ENCODE measurements at regions not wholly inside any gene's neighbourhood (a gene's known extent, or its start where the extent isn't known, plus 50 kb on each side); places are given as distances from the start of the nearest gene placed in this dataset.
A peak's percentile ranks its signal among the peaks of the same experiment; 100 is the strongest.
"Not testable (repeated sequence)": the region's sequence is repeated elsewhere in the genome, so short reads cannot be mapped to it uniquely, and the experiment has no call there.

- peaks cover 13% of the 10 kb centered on the region for H3K4me1 ChIP-seq (ENCODE audit: control insufficient read depth, insufficient read depth, low read length)
- no CpG with 5 or more reads among the region's 5 CpGs for WGBS (ENCODE audit: insufficient coverage, low lambda C conversion rate)
- H3K27me3 ChIP-seq (ENCODE audit: control insufficient read depth, insufficient read depth, low read length), result peaks cover 29% of the 10 kb centered on the region
- no peaks in the 10 kb centered on the region for H3K36me3 ChIP-seq (ENCODE audit: control insufficient read depth, insufficient read depth, low read length)
- H3K4me3 ChIP-seq (ENCODE audit: low read length), result no peak overlapping the region
- DNase-seq, result no peak
- no peaks in the 10 kb centered on the region for H3K9me3 ChIP-seq (ENCODE audit: control insufficient read depth, low read depth, low read length)
- no peak overlapping the region for H3K27ac ChIP-seq (ENCODE audit: low read length)
Measured at GRCh38 chr1:212512816-212513559, 80.3 kb downstream of the NENF start.

GRCh38 chr1:212513586-212513985 lies 80.9 kb downstream of the NENF start:
- Histone ChIP-seq H3K4me3 (ENCODE audit: low read length) (no peak overlapping the region), H3K9me3 (ENCODE audit: control insufficient read depth, low read depth, low read length) (no peaks in the 10 kb centered on the region), H3K36me3 (ENCODE audit: control insufficient read depth, insufficient read depth, low read length) (no peaks in the 10 kb centered on the region), H3K4me1 (ENCODE audit: control insufficient read depth, insufficient read depth, low read length) (peaks cover 19% of the 10 kb centered on the region), H3K27ac (ENCODE audit: low read length) (no peak overlapping the region), H3K27me3 (ENCODE audit: control insufficient read depth, insufficient read depth, low read length) (peaks cover 29% of the 10 kb centered on the region)
- DNase-seq, result no peak
- WGBS (ENCODE audit: insufficient coverage, low lambda C conversion rate), result no CpG with 5 or more reads among the region's 11 CpGs

- peaks cover 24% of the 10 kb centered on the region for H3K4me1 ChIP-seq (ENCODE audit: control insufficient read depth, insufficient read depth, low read length)
- peak overlapping the region; percentile 5 for H3K4me3 ChIP-seq (ENCODE audit: low read length)
- peaks cover 29% of the 10 kb centered on the region for H3K27me3 ChIP-seq (ENCODE audit: control insufficient read depth, insufficient read depth, low read length)
Measured at GRCh38 chr1:212514056-212514614, 81.4 kb downstream of the NENF start.

GRCh38 chr1:212514782-212515181 lies 82.1 kb downstream of the NENF start:
- Histone ChIP-seq H3K36me3 (ENCODE audit: control insufficient read depth, insufficient read depth, low read length) (no peaks in the 10 kb centered on the region), H3K4me1 (ENCODE audit: control insufficient read depth, insufficient read depth, low read length) (peaks cover 29% of the 10 kb centered on the region), H3K4me3 (ENCODE audit: low read length) (no peak overlapping the region), H3K27ac (ENCODE audit: low read length) (no peak overlapping the region), H3K27me3 (ENCODE audit: control insufficient read depth, insufficient read depth, low read length) (peaks cover 29% of the 10 kb centered on the region), H3K9me3 (ENCODE audit: control insufficient read depth, low read depth, low read length) (no peaks in the 10 kb centered on the region)
- no CpG with 5 or more reads among the region's 36 CpGs for WGBS (ENCODE audit: insufficient coverage, low lambda C conversion rate)
- peak; percentile 23 to 65 for DNase-seq

More at GRCh38 chr1:212514056-212514614, 81.4 kb downstream of the NENF start:
- peak; percentile 66 to 82 for DNase-seq
- Histone ChIP-seq H3K9me3 (ENCODE audit: control insufficient read depth, low read depth, low read length) (no peaks in the 10 kb centered on the region), H3K27ac (ENCODE audit: low read length) (no peak overlapping the region), H3K36me3 (ENCODE audit: control insufficient read depth, insufficient read depth, low read length) (no peaks in the 10 kb centered on the region)
- no CpG with 5 or more reads among the region's 25 CpGs for WGBS (ENCODE audit: insufficient coverage, low lambda C conversion rate)

GRCh38 chr1:212515329-212515760 lies 82.6 kb downstream of the NENF start:
- H3K27me3 ChIP-seq (ENCODE audit: control insufficient read depth, insufficient read depth, low read length), result peaks cover 29% of the 10 kb centered on the region
- H3K4me3 ChIP-seq (ENCODE audit: low read length), result no peak overlapping the region
- no peaks in the 10 kb centered on the region for H3K9me3 ChIP-seq (ENCODE audit: control insufficient read depth, low read depth, low read length)
- H3K36me3 ChIP-seq (ENCODE audit: control insufficient read depth, insufficient read depth, low read length), result no peaks in the 10 kb centered on the region
- WGBS (ENCODE audit: insufficient coverage, low lambda C conversion rate), result no CpG with 5 or more reads among the region's 12 CpGs
- no peak overlapping the region for H3K27ac ChIP-seq (ENCODE audit: low read length)
- no peak for DNase-seq
- H3K4me1 ChIP-seq (ENCODE audit: control insufficient read depth, insufficient read depth, low read length), result peaks cover 33% of the 10 kb centered on the region

- H3K27ac ChIP-seq (ENCODE audit: low read length); H3K9me3 ChIP-seq (ENCODE audit: control insufficient read depth, low read depth, low read length); DNase-seq; H3K36me3 ChIP-seq (ENCODE audit: control insufficient read depth, insufficient read depth, low read length); H3K4me3 ChIP-seq (ENCODE audit: low read length): not testable (repeated sequence)
- 100% methylated on average over 1 of the region's 4 CpGs for WGBS (ENCODE audit: insufficient coverage, low lambda C conversion rate)
- Histone ChIP-seq H3K27me3 (ENCODE audit: control insufficient read depth, insufficient read depth, low read length) (peaks cover 29% of the 10 kb centered on the region), H3K4me1 (ENCODE audit: control insufficient read depth, insufficient read depth, low read length) (peaks cover 40% of the 10 kb centered on the region)
Measured at GRCh38 chr1:212516012-212516411, 83.3 kb downstream of the NENF start.

GRCh38 chr1:212518188-212519054 lies 85.7 kb downstream of the NENF start:
- H3K27ac ChIP-seq (ENCODE audit: low read length), result peak overlapping the region; percentile 98
- DNase-seq, result peak; percentile 96 to 99
- H3K9me3 ChIP-seq (ENCODE audit: control insufficient read depth, low read depth, low read length), result no peaks in the 10 kb centered on the region
- WGBS (ENCODE audit: insufficient coverage, low lambda C conversion rate), result no CpG with 5 or more reads among the region's 14 CpGs
- peaks cover 14% of the 10 kb centered on the region for H3K27me3 ChIP-seq (ENCODE audit: control insufficient read depth, insufficient read depth, low read length)
- H3K4me1 ChIP-seq (ENCODE audit: control insufficient read depth, insufficient read depth, low read length), result peaks cover 41% of the 10 kb centered on the region
- no peak overlapping the region for H3K4me3 ChIP-seq (ENCODE audit: low read length)
- no peaks in the 10 kb centered on the region for H3K36me3 ChIP-seq (ENCODE audit: control insufficient read depth, insufficient read depth, low read length)

- Histone ChIP-seq H3K9me3 (ENCODE audit: control insufficient read depth, low read depth, low read length) (no peaks in the 10 kb centered on the region), H3K4me3 (ENCODE audit: low read length) (no peak overlapping the region), H3K4me1 (ENCODE audit: control insufficient read depth, insufficient read depth, low read length) (peaks cover 37% of the 10 kb centered on the region), H3K27me3 (ENCODE audit: control insufficient read depth, insufficient read depth, low read length) (peaks cover 7% of the 10 kb centered on the region), H3K27ac (ENCODE audit: low read length) (peak overlapping the region; percentile 98), H3K36me3 (ENCODE audit: control insufficient read depth, insufficient read depth, low read length) (no peaks in the 10 kb centered on the region)
- 100% methylated on average over 1 of the region's 2 CpGs for WGBS (ENCODE audit: insufficient coverage, low lambda C conversion rate)
- DNase-seq, result no peak
Measured at GRCh38 chr1:212519131-212519530, 86.4 kb downstream of the NENF start.

GRCh38 chr1:212520299-212520698 lies 87.6 kb downstream of the NENF start:
- Histone ChIP-seq H3K36me3 (ENCODE audit: control insufficient read depth, insufficient read depth, low read length) (no peaks in the 10 kb centered on the region), H3K27me3 (ENCODE audit: control insufficient read depth, insufficient read depth, low read length) (no peaks in the 10 kb centered on the region), H3K4me1 (ENCODE audit: control insufficient read depth, insufficient read depth, low read length) (peaks cover 33% of the 10 kb centered on the region), H3K9me3 (ENCODE audit: control insufficient read depth, low read depth, low read length) (no peaks in the 10 kb centered on the region), H3K27ac (ENCODE audit: low read length) (peak overlapping the region; percentile 36), H3K4me3 (ENCODE audit: low read length) (no peak overlapping the region)
- no peak for DNase-seq

GRCh38 chr1:212520746-212521145 lies 87.8 kb upstream of the ATF3 start:
- Histone ChIP-seq H3K4me3 (ENCODE audit: low read length) (no peak overlapping the region), H3K27me3 (ENCODE audit: control insufficient read depth, insufficient read depth, low read length) (no peaks in the 10 kb centered on the region), H3K9me3 (ENCODE audit: control insufficient read depth, low read depth, low read length) (no peaks in the 10 kb centered on the region), H3K27ac (ENCODE audit: low read length) (peak overlapping the region; percentile 36), H3K36me3 (ENCODE audit: control insufficient read depth, insufficient read depth, low read length) (no peaks in the 10 kb centered on the region), H3K4me1 (ENCODE audit: control insufficient read depth, insufficient read depth, low read length) (peaks cover 33% of the 10 kb centered on the region)
- DNase-seq, result peak; percentile 43 to 70
- 8% methylated on average over 2 of the region's 5 CpGs for WGBS (ENCODE audit: insufficient coverage, low lambda C conversion rate)
